HG03565 (cell line): ENCODE measurements at regions not wholly inside any gene's neighbourhood (a gene's known extent, or its start where the extent isn't known, plus 50 kb on each side); places are given as distances from the start of the nearest gene placed in this dataset.

Experiments used
- ATAC-seq: cut with Tn5 transposase; IDR thresholded peaks from one replicate; pipeline ENCODE4 v1.9.1; 2021; ENCODE audit warnings: mild to moderate bottlenecking, moderate library complexity; ENCODE audit not compliant: unreplicated experiment

GRCh38 chr7:25545124-25546008 lies 317.1 kb upstream of the NPVF start:
- ATAC-seq, result no peak

DNA sequence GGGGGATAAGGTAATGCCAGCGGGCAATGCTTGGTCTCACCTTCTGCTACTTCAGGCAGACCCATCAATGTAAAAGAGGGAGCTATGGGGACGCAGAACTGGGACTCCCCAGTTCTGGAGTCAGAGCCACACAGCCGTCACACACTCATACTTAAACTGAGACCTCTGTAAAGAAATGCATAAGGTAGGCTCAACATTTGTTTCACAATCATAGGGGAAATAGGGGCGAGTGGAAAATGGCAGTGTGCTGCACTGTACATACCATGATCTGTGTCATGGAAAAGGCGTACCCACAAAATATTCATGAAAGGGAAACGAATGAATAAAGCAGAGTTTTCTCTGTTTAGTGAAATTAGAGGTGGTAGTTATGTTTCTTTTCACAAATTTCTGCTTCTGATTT lies 318.0 kb upstream of the NPVF start:
- ATAC-seq, result no peak

DNA sequence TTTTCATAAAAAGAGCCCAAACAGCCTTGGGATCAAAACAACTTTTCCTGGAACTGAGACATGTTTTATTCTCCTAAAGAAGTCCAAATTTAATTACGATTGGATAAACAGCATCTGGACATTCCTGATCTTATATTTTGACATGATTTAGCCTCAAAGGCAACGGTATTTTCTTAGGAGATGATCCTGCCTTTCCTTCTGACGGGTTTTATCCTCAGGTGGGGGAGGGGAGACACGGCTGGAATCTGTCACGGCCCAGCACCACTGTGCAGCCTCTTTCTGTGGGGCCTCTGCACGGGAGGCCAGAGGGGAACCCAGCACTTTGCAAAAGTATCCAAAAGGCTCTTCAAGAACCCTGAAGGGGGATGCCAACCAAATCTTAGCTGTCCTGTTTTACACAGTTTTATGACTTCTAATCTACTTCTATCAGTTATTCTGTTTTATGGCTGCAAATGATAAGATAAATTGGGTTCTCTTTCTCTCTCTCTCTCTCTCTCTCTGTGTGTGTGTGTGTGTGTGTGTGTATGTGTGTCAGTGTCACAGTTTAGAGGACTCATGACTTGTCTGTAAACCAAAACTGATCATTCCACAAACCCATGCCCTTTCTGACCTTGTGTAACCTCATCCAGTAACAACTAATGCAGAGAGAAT lies 321.1 kb upstream of the NPVF start:
- no peak for ATAC-seq

GRCh38 chr7:25550149-25550548 lies 321.9 kb upstream of the NPVF start:
- ATAC-seq, result no peak

DNA sequence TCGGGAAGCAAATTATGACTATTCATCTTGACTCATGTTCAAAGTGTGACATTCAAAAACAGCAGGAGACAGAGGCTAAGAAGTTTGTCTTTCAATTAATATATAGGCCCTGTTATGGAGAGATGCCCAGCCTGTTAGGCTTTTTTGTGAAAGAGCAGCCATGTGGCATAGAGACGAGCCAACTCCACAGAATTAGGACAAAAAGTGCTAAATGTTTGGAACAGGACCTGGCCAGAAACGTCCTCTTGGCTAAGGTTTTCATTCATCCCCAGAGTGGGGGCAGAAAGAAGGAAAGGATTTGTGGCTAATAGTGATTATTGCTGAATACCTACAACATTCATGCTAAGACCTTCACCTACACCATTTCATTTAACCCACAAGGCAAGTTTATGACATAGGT lies 324.7 kb upstream of the NPVF start:
- ATAC-seq, result no peak

- no peak for ATAC-seq
These were observed 325.4 kb upstream of the NPVF start for GRCh38 chr7:25553580-25554291.

DNA sequence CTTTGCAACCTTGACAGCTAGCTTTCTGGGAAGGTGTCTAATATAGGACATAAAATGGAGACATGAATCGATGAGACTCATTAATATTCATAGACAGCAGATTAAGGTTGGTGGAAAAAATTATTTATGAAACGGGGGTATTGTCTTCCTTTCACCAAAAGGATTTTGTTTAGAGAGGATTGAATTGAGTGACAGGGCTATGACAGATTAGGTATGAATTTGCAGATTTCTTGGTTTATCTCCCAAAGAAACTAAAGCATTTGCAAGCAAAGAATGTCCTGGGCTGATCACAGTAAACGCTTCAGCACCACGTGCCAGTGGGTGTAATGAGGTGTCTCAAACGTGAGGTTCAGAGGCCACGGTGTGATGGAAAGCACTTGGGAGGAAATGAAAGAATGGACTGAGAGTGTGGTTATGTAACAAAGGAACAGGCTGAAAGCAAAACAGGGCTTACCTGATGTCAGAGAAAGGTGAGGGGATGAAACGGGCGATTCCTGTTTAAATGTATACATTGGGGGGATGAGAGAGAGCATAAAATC lies 329.2 kb upstream of the NPVF start:
- ATAC-seq, result no peak

DNA sequence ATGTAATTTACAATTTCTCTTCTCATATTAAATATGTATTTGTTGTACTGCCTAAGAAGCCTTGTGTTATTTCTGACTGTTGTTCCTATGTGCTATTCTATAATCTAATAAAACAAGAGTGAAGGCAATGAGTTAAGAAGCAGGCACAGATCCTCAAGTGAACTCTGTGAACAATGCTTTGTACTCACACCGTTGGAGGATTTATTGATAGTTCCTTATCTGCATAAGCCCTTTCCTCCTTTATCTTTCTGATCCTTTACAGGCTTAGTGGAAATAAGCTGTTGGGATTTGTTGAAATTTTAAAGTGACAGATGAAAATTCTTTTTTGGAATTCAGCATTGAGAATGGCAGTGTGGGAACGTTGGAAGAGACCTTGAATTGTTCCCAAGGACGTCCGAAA lies 329.6 kb upstream of the NPVF start:
- ATAC-seq, result no peak

- ATAC-seq, result no peak
These were observed 330.3 kb upstream of the NPVF start for GRCh38 chr7:25558605-25559004.

DNA sequence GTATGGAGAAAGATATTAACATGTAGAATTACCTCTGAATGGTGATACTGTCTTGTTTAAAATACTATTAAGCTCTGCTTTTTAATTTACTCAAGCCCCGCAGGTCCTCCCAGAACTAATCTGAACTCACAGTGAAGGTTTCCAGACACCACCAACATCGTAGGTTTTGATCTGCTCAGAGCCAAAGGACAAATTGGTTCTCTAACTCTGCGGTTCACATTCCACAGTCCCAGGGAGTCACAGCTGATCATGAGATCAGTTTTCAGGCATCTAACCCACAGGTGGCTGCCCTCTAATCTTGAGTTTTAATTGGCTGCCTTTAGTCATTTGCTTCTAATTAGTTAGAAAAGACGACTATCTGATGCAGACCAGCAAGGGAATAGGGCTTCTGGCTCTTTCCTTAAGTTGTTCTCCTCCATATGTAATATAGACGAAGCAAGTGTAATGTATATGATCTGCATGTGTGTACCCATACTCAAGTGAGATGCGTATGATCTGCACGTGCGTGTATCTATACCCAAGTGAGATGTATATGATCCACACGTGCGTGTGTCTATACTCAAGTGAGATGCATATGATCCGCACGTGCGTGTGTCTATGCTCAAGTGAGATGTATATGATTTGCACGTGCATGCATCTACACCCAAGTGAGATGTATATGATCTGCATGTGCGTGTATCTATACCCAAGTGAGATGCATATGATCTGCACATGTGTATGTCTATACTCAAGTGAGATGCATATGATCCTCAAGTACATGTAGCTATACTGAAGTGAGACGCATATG lies 331.5 kb upstream of the NPVF start:
- no peak for ATAC-seq

- no peak for ATAC-seq
These were observed 334.4 kb upstream of the NPVF start for GRCh38 chr7:25562673-25563182.

GRCh38 chr7:25565002-25565401 lies 336.7 kb upstream of the NPVF start:
- no peak for ATAC-seq

GRCh38 chr7:25565949-25566348 lies 337.7 kb upstream of the NPVF start:
- no peak for ATAC-seq

- no peak for ATAC-seq
These were observed 339.1 kb upstream of the NPVF start for GRCh38 chr7:25567430-25567829.

DNA sequence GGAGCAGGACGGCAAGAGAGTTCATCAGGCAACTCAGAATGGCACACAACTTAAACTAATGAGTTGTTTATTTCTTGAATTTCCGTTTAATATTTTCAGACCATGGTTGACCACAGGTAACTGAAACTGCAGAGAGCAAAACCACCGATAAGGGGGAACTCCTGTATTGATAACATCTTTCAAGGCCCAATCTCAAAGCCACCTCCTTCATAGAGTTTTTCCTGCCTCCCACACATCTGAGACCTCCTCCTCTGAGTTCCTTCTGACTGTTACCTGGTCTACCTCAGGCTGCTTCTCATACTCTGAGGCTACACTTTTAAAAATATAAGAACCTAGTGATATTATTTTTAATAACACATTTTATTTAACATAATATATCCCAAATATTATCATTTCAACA lies 341.5 kb upstream of the NPVF start:
- ATAC-seq, result no peak

DNA sequence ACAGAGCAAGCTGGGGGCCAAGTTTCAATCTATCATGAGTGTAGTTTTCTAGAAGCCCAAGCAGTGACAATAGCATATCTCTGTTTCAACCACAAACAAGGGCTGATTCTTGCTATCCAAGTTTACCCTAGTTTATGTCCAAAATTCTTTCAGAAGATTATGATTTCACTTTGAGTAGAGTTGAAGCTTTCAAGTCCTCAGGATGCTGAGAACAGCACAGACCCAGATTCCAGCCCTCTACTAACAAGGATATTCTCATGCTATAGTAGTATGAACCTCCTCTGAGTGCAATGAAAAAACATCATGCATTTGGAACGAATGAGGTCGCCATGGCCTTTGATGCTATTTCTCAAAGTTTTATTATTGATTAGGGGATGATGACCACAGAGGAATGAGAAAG lies 344.1 kb upstream of the NPVF start:
- no peak for ATAC-seq

DNA sequence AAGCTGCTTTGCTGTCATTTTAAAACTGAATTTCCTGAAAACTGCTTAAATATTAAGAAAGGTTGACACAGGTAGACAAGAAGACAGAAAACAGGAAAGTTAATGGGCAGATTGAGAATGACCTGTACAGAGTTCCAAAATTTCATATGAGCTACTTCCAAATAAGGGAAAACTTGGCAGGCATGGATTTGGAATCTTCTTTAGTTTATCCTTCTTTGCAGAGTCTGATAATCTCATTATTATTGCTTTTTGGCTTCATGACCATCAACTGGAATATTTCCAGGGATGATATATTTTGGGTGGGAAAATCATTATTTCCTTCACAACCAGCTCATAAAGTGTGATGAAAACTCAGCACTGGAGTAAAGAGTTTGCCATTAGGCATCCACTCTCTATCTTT lies 346.5 kb upstream of the NPVF start:
- ATAC-seq, result no peak

GRCh38 chr7:25575634-25576033 lies 347.3 kb upstream of the NPVF start:
- no peak for ATAC-seq

DNA sequence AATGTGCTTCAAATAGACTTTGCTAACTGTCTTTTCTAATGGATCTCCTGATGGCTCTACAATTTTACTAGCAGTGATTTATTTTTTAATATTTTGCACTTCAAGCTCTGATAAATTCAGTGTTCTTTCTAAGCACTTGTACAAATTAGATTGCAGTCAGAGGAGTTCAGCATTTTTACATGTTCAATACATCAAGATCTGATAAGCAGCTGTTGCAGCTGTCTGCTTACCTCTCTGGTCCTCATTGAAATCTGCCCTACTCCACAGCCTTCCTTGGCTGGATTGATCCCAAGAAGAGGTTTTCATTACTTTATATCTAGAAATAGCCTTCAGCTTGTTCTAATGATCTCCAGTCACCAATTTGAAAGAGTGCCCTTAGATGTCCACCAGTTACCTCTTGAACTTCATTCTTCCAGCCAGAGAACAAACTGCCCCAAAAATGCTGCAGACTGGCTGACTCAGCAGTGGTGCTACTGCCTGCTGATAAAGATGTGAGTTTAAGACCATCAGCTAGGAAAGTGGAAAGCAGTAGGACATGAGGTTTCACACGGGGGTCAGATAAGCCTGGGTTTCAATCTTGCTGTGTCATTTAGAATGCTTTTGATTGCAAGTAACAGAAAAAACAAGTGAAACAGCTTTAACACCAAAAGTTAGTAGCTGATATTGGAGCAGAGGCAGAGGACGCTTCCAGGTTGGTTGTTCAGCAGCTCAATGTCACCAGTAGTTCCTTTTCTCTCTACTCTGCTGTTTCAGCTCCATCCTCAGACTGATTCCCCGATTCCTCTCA lies 350.9 kb upstream of the NPVF start:
- no peak for ATAC-seq

DNA sequence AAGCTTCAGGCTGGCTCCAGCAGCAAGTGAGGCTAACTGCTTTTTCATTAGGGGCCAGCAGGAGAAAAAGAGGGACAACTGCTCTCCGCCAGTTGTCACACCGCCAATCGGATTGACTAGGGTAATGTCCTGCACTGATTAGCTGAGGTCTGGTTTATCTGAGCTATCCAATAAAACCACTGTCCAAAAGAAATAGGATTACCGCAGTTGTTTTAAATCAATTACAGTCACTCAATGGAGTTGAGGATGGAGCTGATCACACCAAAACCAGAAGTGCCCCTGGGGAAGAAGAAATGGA lies 351.4 kb upstream of the NPVF start:
- ATAC-seq, result no peak
